HG03175 (cell line): ENCODE measurements at regions not wholly inside any gene's neighbourhood (a gene's known extent, or its start where the extent isn't known, plus 50 kb on each side); places are given as distances from the start of the nearest gene placed in this dataset.

Experiments
- ATAC-seq: cut with Tn5 transposase; IDR thresholded peaks from one replicate; pipeline ENCODE4 v1.9.1; 2021; ENCODE audit warnings: mild to moderate bottlenecking, moderate library complexity; ENCODE audit not compliant: unreplicated experiment

DNA sequence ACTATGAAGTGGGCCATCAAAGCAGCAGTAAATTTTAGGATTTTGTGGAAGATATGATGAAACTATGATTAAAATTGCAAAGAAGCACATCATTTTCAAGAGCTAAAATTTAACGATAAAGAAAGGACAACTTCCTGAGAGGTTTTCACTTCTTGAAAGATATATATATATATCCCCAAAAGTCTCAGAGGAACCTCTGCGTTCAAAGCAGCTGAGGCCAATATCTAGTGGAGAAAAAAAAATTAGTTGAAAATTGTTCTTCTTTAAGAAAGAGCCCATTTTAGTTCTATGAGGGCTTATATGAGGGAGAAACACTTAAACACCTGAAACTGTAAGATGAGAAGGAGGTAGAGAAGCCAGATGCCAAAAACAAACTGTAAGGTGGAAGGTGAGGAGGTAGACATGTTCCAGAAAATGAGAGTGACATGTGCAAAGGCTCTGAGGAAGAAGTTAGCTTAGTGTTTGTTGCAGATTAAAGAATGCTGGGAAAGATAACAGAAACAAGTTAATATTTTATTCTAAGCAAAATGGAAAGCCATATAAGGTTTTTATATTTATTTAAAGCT is 72.9 kb upstream of the VRK2 start:
- no peak for ATAC-seq

DNA sequence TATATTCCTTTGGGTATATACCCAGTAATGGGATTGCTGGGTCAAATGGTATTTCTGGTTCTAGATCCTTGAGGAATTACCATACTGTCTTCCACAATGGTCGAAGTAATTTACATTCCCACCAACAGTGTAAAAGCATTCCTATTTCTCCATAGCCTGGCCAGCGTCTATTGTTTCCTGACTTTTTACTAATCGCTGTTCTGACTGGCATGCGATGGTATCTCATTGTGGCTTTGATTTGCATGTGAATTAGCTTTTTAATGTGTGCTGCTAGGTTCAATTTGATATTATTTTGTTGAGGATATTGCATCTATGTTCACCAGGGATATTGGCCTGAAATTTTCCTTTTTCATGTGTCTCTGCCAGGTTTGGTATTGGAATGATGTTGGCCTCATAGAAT is 67.4 kb upstream of the VRK2 start:
- ATAC-seq, result no peak

DNA sequence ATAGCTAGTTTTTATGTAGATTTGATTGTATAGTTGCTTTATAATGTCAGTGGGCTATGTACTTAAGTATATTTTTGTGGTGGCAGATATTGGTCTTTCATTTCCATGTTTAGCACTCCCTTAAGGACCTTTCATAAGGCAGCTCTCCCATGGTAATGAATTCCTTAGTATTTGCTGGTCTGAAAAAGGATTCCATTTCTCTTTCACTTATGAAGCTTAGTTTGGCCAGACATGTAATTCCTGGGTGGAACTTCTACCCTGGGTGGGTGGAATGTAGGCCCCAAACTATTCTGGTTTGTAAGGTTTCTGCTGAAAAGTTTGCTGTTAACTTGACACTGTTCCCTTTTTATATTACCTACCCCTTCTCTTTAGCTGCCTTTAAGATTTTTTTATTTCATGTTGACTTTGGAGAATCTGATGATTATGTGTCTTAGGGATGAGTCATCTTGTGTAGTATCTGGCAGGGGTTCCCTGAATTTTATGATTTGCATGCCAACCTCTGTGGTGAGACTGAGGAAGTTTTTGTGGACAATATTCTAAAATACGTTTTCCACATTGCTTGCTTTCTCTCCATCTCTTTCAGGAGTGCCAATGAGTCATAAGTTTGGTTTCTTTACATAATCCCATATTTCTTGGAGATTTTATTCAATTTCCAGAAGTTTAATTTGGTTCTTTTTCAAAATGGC is 65.4 kb upstream of the VRK2 start:
- ATAC-seq, result no peak

DNA sequence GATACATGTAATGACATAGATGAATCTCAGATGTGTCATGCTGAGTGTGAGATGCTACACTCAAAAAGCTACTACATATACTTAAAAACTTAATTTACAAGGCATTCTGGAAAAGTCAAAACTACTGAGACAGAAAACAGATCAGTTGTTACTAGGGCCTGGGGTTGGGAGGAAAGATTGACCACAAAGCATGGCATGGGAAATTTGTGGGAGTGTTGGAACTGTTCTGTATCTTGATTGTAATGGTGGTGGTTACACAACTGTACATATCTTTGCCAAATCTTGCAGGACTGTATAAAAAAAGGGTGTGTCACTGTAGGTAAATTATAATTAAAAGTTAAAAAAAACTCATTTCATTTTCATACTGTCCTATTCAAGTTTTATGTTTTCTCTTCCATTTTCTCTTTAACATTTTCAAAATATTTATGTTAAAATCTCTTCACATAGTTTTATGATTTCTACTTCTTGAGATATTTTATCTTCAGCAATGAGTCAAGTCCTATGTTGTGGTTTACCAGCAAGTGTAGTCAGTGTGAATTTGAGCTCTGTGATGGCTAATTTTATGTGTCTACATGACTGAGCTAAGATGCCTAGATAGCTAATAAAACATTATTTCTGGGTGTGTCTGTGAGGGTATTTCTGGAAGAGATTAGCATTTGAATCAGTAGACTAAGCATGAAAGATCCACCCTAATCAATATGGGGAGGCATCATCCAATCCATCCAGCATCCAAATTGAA is 58.6 kb upstream of the VRK2 start:
- no peak for ATAC-seq

DNA sequence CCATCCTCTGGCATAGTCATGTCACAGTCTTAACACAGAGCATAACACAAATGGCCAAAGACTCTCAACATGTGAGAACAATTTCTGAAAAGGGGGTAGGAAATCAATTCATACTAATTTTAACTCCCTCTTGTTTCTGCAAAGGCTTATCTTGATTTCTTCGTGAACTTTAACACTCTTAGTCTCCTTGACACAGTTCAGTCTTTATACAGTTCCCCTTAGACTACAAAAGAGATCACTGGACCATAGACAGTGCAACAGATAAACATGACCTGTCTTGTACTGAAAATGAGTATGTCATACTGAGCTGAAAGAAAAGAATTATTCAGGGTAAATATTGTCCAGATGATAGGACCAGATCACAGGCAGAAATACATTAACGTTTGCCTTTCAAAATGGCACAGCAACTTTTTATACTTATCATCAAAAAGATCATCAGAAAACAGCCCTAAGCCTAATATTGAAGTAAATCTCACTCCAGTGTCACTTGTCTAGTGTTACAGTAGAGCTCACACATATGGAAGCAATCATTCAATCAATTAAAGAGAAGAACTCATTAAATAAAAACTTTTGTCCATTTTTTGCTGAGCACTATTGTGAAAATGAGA is 56.4 kb upstream of the VRK2 start:
- ATAC-seq, result no peak
